Body of pancreas (tissue), 4 donors: ENCODE measurements at regions not wholly inside any gene's neighbourhood (a gene's known extent, or its start where the extent isn't known, plus 50 kb on each side); places are given as distances from the start of the nearest gene placed in this dataset.

ENCODE experiments used
- ATAC-seq: fragments of 150-250 bp; one replicate; pipeline ENCODE4 v1.9.1; 2016
- DNase-seq, 4 donors: peaks; one replicate each; pipeline ENCODE4 v3.0.0-alpha.2; 2019
- H3K27ac ChIP-seq, 4 donors: fragments of 200-600 bp; sonication (generic); 1 replicate in 3 of 4; 2 replicates in 1 of 4; pipeline versions ENCODE4 v1.5.1 to v1.6.1; 2016 to 2019; ENCODE audit warnings: mild to moderate bottlenecking in 1 of 4, mixed read lengths in 1 of 4, moderate library complexity in 1 of 4
- H3K27me3 ChIP-seq, 2 donors: fragments of 200-600 bp; sonication (generic); one replicate each; pipeline ENCODE4 v1.6.0; 2016; ENCODE audit warnings: mild to moderate bottlenecking in 1 of 2
- H3K36me3 ChIP-seq, 2 donors: fragments of 200-600 bp; sonication (generic); replicated peaks in 1 of 2; 2 replicates each; pipeline ENCODE4 v1.5.1; 2016; ENCODE audit warnings: low read depth in 2 of 2; ENCODE audit not compliant: insufficient read depth in 1 of 2
- H3K4me1 ChIP-seq: fragments of 200-600 bp; sonication (generic); one replicate; pipeline ENCODE4 v1.6.0; 2016
- H3K4me3 ChIP-seq, 2 donors: fragments of 200-600 bp; sonication (generic); 1 replicate in 1 of 2; 2 replicates in 1 of 2; pipeline ENCODE4 v1.5.1; 2016 to 2019
- H3K9me3 ChIP-seq, 3 donors: fragments of 200-600 bp; sonication (generic); 1 replicate in 2 of 3; 2 replicates in 1 of 3; pipeline ENCODE4 v1.5.1; 2016
- POLR2A ChIP-seq, 3 donors: fragments of 450-650 bp; IDR thresholded peaks; one replicate each; pipeline ENCODE4 v1.6.1; 2016; ENCODE audit warnings: antibody characterized with exemption in 3 of 3, mild to moderate bottlenecking in 2 of 3
- WGBS, 2 donors: methylation state at CpG; one replicate each; pipeline ENCODE4 v1.1.5; 2017; 5-methylcytosine and 5-hydroxymethylcytosine counted together
- intact Hi-C: fragments of 100-400 bp; cut with DNase I; formaldehyde crosslinking; loops from one replicate; pipeline ENCODE4 v1.15.1; 2023
- TF ChIP-seq, protein P1 (sequence below), 7 experiments: fragments of 450-650 bp in 4 of 7; fragments of 200-600 bp in 3 of 7; sonication (generic) in 3 of 7; IDR thresholded peaks; one replicate each; pipeline ENCODE4 v1.5.1; 2016 to 2019; ENCODE audit warnings: antibody characterized with exemption in 7 of 7

DNA sequence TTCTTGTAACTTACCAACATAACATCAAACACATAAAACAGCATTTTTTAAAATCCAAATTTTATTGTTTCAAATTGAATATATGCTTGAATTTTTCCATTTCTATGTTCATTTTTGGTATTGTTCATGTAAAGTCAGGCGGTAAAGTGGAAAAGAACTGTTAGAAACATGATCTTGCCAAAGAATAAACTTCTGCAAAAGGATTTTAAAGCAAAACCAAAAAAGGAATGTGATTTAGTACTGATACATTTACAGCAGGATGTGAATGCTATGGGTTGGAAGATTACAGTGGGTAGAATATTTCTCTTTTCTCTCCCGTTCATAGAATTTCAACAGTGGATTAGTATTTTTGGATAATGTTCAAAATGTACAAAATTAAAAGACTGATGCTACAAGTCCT is 277.2 kb upstream of the MPDZ start:
- Histone ChIP-seq H3K4me3 (no peak overlapping the region), H3K27ac (no peak overlapping the region), H3K36me3 (no peaks in the 10 kb centered on the region), H3K9me3 (no peaks in the 10 kb centered on the region), H3K4me1 (no peaks in the 10 kb centered on the region), H3K27me3 (no peaks in the 10 kb centered on the region)
- 65 to 82% methylated on average over 2 of the region's 2 CpGs for WGBS, 2 donors
- TF ChIP-seq, protein P1, sequence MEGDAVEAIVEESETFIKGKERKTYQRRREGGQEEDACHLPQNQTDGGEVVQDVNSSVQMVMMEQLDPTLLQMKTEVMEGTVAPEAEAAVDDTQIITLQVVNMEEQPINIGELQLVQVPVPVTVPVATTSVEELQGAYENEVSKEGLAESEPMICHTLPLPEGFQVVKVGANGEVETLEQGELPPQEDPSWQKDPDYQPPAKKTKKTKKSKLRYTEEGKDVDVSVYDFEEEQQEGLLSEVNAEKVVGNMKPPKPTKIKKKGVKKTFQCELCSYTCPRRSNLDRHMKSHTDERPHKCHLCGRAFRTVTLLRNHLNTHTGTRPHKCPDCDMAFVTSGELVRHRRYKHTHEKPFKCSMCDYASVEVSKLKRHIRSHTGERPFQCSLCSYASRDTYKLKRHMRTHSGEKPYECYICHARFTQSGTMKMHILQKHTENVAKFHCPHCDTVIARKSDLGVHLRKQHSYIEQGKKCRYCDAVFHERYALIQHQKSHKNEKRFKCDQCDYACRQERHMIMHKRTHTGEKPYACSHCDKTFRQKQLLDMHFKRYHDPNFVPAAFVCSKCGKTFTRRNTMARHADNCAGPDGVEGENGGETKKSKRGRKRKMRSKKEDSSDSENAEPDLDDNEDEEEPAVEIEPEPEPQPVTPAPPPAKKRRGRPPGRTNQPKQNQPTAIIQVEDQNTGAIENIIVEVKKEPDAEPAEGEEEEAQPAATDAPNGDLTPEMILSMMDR (IDR thresholded peaks at IDR 0.05): no peak
- TF ChIP-seq POLR2A (IDR thresholded peaks at IDR 0.05): no peak
- intact Hi-C loops: no loop called here
- no peak for ATAC-seq
- DNase-seq: no peak

DNA sequence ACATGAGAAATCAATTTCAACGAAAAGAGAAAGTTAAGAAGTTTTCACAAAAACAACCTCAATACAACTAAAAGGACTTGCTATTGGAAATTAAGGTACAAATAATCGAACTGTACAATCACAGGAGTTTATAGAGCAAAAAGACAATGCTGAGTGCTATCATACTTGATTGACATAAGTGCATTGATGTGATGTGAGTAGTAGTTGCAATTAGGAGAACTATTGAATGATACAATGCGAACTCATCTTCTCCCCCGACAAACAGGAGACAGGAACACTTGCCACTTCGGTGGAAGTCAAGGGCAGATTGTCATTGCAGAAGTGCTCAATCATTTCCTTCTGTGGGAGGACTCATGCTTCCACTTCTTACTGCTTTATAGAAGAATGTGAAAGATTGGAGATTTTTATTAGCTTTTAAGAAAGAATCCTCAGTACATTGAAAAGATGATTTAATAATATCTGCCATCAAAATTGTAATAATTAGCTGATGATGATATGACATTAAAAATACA is 276.6 kb upstream of the MPDZ start:
- Histone ChIP-seq H3K9me3 (no peaks in the 10 kb centered on the region), H3K27me3 (no peaks in the 10 kb centered on the region), H3K27ac (no peak overlapping the region), H3K36me3 (no peaks in the 10 kb centered on the region), H3K4me1 (no peaks in the 10 kb centered on the region), H3K4me3 (no peak overlapping the region)
- no peak for TF ChIP-seq POLR2A (IDR thresholded peaks at IDR 0.05)
- TF ChIP-seq, protein P1 (IDR thresholded peaks at IDR 0.05): no peak
- ATAC-seq (no peak), DNase-seq (no peak)
- intact Hi-C loops: no loop called here
- WGBS, 2 donors: 51 to 58% methylated on average over 5 of the region's 5 CpGs

DNA sequence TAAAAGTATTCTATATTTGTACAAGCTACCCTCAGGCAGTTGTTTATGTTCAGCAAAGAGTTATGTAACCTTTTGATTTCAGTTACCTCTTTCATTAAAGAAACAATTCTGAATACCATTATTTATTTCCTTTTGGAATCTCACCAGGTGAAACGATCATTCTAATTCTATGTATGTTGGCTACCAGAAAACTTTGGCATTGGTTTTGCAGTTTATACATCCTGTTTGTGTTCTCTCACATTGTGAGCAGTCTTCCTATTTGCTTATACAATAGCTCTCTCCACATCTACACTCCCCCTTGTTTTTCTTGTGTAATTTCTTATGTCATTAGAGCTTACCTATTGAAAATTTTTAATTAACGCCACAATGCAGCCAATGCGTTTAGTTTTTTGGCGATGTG is 276.0 kb upstream of the MPDZ start:
- H3K9me3 ChIP-seq: no peaks in the 10 kb centered on the region
- intact Hi-C loops: no loop called here

DNA sequence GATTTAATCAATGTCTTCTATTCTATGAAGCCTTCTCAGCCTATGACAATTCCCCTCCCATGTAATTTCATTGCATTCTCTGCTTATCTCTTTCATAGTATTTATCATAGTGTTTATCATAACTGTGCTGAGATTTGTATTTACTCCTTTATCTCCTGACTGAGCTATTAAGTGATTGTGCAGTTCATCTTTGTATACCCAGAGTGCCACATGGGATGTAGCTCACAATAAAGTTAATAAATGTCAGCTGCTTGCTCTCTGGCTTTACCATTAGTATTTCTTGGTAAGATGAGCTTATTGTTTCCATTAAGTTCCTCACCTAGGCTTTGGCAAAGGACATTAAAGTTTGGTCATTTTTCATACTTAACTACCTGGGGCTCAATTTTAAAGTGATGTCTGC is 275.1 kb upstream of the MPDZ start:
- no peak for ATAC-seq
- H3K9me3 ChIP-seq: no peaks in the 10 kb centered on the region
- H3K27ac ChIP-seq: no peak overlapping the region
- H3K4me3 ChIP-seq: no peak overlapping the region
- no peaks in the 10 kb centered on the region for H3K36me3 ChIP-seq
- no peaks in the 10 kb centered on the region for H3K27me3 ChIP-seq
- no peak for TF ChIP-seq POLR2A (IDR thresholded peaks at IDR 0.05)
- TF ChIP-seq, protein P1 (IDR thresholded peaks at IDR 0.05): no peak
- no peaks in the 10 kb centered on the region for H3K4me1 ChIP-seq
- DNase-seq: no peak
- intact Hi-C loops: no loop called here

More for the DNA sequence above, 276.0 kb upstream of the MPDZ start:
- WGBS, 2 donors: 65 to 79% methylated on average over 4 of the region's 4 CpGs
- Histone ChIP-seq H3K27ac (no peak overlapping the region), H3K4me3 (no peak overlapping the region), H3K36me3 (no peaks in the 10 kb centered on the region), H3K4me1 (no peaks in the 10 kb centered on the region), H3K27me3 (no peaks in the 10 kb centered on the region)
- no peak for TF ChIP-seq POLR2A (IDR thresholded peaks at IDR 0.05)
- TF ChIP-seq, protein P1 (IDR thresholded peaks at IDR 0.05): no peak
- DNase-seq (no peak), ATAC-seq (no peak)

DNA sequence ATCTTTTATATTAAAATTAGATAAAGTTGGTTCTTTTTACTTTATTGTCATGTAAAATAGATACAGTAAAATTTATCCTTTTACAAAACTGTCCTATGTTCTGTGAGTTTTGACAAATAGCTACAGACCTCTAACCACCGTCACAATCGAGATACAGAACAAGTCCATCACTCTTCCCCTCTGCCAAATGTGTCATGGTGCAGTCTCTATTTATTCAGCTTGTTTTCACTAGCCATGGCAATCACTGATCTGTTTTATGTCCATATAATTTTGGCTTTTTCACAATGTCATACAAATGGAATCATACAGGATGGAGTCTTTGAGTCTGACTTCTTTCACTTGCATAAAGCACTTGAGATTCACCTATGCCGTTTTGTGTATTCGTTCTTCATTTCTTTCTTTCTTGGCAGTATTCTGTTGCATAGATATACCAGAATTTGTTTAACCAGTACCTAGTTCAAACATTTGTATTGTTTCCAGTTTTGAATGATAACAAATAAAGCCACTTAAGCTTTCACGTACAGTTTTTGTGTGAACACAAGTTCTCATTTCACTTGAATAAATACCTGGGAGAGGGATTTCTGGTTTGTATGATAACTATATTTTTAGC is 273.2 kb upstream of the MPDZ start:
- TF ChIP-seq, protein P1 (IDR thresholded peaks at IDR 0.05): no peak
- no peak for TF ChIP-seq POLR2A (IDR thresholded peaks at IDR 0.05)
- Histone ChIP-seq H3K4me1 (no peaks in the 10 kb centered on the region), H3K27me3 (no peaks in the 10 kb centered on the region), H3K4me3 (no peak overlapping the region), H3K9me3 (no peaks in the 10 kb centered on the region), H3K36me3 (no peaks in the 10 kb centered on the region), H3K27ac (no peak overlapping the region)
- ATAC-seq (no peak), DNase-seq (no peak)
- intact Hi-C loops: no loop called here
- WGBS, 2 donors: 40 to 42% methylated on average over 5 of the region's 5 CpGs
